ENCODE measurements at regions not wholly inside any gene's neighbourhood (a gene's known extent, or its start where the extent isn't known, plus 50 kb on each side); places are given as distances from the start of the nearest gene placed in this dataset.

- no peak for DNase-seq
Measured at GRCh38 chr9:129343424-129344375, 165.6 kb upstream of the IER5L start.

DNA sequence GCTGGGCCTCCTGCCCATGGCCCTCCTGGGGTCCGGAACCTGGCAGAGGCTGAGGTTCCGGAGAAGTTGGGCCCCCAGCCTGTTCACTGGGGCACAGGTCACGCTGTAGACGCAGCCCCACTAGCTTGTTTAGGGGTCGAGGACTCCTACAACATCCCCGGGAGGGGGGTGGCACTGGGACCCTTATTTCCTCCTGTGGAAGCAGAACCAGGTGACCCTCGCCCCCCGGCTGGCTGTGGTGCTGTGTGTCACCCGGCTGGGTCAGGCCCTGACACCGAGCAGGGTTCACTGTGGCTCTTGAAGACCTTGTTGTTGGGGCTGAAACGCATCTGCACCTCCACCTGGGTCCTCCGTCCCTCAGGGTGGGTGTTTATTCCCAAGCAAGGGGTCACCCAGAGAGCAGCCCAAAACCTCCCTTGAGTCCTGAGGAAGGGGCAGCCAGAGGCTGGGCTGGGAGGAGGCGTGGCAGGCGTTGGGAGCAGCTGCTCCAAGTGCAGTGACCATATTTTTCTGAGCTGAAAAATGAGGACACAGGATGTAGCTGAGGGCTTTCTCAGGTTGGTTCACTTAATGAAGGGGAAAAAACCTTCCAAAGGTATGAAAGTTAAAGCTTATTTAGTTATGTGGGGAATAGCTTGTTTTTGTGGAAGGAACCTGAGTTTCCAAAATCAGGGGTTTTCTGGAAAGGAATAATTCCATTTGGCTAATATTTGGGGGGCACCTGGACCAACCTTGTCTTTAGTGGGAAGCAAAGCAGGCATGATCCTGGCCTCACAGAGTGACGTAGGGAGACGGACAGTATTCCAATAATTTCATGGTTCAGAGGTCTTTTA is 164.7 kb upstream of the IER5L start:
- no peak for DNase-seq

DNA sequence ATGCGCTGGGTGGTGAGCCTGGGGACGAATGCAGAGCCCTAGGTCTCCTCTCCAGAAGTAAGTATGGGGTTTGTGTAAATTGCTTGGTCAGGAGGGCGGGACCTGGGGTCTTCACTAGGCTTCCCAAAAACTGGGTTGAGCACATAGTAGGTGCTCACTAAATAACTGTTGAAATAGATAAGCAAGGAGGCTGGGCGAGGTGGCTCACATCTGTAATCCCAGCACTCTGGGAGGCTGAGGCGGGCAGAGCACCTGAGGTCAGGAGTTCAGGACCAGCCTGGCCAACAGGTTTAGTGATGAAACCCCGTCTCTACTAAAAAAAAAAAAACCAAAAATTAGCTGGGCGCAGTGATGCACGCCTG is 163.9 kb upstream of the IER5L start:
- no peak for DNase-seq

DNA sequence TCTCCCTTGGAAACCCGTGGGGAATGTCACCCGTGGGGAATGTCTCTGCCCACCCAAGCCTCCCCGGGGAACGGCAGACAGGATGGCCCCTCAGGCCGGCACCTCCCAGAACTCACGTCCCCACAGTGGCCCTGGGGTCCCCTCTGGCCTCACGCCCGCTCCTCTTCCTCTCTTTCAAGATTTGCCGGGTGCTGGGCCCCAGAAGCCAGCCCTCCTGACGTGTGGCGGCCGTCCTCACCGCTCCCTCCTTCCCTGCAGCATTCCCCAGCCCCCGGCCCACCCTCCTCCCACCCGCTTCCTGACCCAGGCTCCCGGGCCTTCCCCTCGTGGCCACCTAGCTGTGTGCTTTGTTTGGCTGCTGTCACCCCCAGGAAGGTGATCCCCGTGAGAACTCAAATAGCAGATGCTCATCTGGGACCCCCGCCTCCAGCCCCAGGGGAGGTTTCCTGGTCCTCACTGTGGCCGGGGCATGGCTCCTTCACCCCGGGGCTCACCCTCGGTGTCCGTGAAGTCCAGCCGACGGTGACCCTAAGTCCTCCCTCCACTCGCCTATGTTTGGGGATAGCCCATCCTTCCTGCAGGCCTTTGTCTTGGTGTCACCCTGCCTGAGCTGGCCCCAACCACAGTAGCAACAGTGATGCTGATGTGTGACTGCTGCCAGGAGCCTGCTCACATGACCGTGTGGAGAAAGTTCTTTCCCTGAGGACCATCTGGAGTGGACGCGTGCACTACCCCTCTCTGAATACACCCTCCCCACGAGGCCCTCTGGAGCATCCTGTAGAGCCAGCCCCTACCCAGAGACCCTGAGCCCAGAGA is 163.3 kb upstream of the IER5L start:
- no peak for DNase-seq

DNA sequence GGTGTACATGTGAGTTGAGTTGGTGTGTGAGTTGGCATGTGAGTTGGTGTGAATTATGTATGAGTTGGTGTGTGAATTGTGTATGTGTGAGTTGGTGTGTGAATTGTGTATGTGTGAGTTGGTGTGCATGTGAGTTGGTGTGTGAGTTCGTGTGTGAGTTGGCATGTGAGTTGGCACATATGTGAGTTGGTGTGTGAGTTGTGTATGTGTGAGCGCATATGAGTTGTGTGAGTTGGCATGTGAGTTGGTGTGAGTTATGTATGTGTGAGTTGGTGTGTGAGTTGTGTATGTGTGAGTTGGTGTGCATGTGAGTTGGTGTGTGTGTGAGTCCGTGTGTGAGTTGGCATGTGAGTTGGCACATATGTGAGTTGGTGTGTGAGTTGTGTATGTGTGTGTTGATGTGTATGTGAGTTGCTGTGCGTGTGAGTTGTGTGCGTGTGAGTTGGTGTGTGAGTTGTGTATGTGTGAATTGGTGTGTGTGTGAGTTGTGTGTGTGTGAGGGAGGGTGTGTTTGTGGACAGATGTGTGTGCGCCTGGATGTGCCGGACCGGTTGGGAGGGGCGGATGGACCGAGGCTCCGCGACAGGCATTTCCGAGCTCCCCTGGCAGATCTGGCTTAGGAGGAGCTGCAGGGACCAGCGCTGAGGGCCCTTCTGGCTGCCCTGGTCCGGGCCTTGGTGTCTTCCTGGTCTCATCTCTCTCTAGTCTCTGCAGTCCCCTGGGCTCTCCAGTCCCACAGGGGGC is 162.5 kb upstream of the IER5L start:
- no peak for DNase-seq

DNA sequence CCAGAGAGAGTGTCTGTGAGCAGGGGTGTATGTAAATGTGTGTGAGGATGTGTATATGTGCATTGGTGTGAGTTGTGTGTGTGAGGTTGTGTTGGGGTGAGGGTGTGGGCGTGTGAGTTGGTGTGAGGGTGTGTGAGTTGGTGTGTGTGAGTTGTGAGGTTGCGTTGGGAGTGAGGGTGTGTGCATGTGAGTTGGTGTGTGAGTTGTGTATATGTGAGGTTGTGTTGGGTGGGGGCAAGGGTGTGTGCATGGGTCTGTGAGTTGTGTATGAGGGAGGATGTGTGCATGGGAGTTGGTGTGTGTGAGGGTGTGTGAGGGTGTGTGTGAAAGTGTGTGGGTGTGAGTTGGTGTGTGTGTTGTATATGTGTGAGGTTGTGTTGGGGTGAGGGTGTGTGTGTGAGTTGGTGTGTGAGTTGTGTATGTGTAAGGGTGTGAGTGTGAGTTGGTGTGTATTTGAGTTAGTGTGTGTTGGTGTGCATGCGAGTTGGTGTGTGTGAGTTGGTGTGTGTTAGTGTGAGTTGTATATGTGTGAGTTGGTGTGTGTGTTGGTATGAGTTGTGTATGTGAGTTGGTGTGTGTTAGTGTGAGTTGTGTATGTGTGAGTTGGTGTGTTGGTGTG is 161.6 kb upstream of the IER5L start:
- DNase-seq = no peak

GRCh38 chr9:129338724-129339430 is 160.8 kb upstream of the IER5L start:
- DNase-seq = no peak

- no peak for DNase-seq
Measured at GRCh38 chr9:129337336-129338140, 159.5 kb upstream of the IER5L start.

DNA sequence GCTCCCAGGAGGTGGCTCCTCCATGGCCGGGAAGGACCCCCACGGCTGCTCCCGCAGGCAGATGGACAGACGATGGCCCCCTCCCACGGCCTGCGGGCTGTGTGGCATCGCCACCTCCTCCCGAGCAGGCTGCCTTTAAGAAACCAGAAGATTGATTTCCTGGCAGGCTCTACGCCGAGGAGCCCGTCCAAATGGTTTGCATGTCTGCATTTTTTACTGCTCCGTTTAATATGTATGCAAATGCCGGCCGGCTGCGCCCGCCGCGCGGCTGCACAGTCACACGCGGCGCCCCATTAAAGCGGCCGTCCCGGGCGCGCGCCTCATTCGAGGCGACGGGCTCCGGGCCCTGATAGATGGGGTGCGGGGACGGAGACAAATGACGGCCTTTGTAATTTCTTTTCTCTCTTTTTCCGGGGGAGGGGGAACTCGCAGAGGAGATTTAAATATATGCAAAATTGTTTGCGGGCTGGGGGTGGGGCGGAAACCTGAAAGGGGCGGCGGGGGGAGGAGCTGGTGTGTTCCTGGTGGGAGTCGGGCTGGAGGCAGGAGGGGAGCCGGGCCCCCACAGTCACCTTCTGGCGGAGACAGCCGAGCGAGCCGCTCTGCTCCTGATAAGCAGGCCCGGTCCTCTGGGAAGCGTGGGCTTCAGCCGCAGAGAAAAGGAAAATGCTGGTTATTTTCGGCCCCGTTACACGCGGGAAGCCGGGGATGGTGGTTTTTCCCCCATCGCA is 158.7 kb upstream of the IER5L start:
- peak; percentile 83 to 85 for DNase-seq

DNA sequence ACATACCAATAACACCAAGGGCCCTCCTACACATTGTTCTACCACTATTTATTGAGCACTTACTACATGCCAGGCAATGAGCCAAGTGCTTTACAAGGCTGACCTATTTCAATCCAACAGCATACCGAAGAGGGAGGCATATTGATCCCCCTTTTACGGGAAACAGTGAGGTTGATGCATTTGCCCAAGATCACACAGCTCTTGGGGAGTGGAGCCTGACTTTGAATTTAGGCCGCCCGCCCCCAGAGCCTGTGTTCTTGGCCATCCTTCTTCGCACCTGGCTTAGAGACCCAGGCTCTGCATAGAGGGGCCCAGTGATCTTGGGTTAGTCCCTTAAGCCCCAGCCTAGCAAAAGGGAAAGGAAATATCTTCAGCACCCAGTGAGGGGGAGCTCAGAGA is 158.1 kb upstream of the IER5L start:
- DNase-seq = no peak

GRCh38 chr9:129335464-129336129 is 157.5 kb upstream of the IER5L start:
- no peak for DNase-seq

DNA sequence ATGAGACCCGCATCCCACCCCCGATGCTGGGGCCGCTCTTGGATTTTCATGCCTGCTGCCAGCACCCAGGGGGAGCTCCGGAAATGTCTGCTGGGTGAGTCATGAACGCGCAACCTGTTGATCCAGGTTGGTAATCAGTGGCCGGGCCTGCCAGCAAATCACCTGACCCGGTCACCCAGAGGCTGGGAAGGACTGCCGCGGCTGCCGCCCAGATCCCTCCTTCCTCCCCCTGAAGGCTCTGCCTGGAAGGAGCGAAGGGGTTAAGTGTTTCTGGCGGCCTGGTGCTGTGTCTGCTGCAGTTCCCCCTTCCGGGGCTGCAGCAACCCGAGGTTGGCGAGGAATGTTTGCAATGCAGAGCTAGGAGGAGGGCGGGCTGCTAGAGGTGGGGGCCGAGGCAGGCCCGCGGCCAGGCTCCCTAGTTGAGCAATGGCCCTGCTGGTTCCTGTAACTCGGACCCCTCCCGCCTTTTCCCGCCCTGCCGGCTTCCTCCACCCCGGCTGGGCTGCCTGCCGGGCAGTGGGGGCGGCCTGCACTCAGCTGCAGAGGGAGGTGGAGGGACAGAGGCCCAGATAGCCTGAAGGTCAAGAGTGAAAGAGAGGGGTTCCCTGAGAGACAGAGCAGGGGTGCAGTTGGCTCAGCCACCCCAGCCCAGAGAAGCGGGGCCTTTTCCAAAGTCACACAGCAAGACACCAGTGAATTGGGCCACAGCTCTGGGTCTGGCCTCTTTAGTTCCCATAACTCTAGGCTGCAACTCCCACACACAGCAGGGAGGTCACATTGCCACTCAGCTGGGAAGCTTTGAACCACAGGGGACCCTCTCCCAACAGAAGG is 156.3 kb upstream of the IER5L start:
- peak; percentile 93 to 94 for DNase-seq

GRCh38 chr9:129333617-129334104 is 155.6 kb upstream of the IER5L start:
- no peak for DNase-seq

GRCh38 chr9:129332581-129332980 is 154.5 kb upstream of the IER5L start:
- DNase-seq = no peak

DNA sequence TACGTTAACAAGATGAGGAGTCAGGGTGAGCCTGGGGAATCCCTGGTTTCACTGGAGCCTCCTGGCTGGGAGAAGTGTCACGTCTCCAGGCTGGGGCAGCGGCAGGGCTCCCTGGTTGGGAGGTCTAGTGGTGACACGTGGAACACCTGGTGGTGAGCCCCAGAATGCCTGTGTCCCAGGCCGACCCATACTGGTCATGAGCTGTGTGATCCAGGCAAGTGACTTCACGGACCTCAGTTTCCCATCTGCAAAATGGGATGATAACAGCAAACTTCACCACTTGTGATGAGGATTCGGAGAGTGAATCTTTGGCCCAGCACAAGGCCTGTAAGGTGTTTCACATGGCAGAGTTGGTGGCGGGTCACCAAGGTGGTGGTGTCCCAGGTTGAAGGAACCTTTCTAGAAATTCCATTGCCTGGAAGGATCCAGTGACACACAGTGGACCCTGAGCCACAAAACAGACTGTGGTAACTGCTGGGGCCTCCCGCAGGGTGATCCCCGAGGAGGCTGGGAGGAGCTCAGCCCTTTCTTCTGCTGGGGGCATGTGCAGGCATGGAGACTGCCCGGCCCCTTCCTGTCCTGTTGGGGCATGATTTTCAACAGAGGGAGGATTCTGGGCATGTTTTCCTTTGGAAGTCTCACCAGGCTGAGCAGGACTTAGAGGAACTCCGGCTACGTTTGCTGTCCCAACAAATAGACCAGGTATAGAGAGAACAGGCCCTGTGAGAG is 153.9 kb upstream of the IER5L start:
- DNase-seq = no peak

- DNase-seq = no peak
Measured at GRCh38 chr9:129331493-129331765, 153.4 kb upstream of the IER5L start.

Data from right lung (tissue), 2 donors.